ENCODE measurements at regions not wholly inside any gene's neighbourhood (a gene's known extent, or its start where the extent isn't known, plus 50 kb on each side); places are given as distances from the start of the nearest gene placed in this dataset.
A peak's percentile ranks its signal among the peaks of the same experiment; 100 is the strongest.

DNA sequence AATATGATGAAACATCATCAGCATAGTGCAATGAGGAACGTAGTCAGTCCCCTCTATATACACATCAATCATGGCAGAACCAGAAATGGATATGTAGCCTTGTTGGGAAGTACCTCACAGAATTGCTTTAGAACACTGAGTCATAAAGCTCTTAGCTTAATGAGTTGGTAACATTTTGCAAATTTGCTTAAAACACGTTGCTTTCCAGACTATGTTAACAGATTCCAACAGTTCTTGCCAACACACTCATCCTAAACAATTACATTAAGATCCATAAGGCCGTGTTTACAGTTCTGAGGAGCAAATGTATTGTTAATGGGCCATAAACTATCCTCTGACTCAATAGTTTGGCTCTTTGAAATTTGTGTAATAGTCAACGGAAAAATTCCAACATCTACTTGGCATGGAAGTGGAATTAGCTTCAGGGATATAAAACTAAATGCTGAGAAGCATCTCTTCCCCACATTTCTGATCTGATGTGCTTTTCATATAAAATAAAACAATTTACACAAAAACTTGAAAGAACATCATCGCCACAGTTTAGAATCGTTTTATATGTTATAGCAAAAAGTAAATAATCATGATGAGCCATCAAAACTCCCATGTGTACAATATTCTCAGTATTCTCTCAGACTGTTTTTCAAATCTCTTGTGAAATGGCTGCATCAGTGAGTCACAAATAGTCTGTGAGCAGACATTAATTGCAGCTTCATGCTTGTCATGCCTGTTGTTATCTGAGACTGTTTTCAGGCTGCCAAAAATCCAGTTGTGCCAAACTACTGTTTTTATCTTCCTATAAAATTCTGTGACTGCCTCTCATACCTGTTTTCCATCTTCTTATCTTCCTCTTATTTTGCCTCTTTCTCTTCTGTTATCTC, 291.9 kb downstream of the COX7C start:
- no peaks in the 10 kb centered on the region for H3K9me3 Mint-ChIP-seq (ENCODE audit: unreplicated experiment)
- H3K4me3 Mint-ChIP-seq (ENCODE audit: unreplicated experiment) = no peak overlapping the region
- no peak for DNase-seq (ENCODE audit: low spot score)
- TF ChIP-seq, protein P1, sequence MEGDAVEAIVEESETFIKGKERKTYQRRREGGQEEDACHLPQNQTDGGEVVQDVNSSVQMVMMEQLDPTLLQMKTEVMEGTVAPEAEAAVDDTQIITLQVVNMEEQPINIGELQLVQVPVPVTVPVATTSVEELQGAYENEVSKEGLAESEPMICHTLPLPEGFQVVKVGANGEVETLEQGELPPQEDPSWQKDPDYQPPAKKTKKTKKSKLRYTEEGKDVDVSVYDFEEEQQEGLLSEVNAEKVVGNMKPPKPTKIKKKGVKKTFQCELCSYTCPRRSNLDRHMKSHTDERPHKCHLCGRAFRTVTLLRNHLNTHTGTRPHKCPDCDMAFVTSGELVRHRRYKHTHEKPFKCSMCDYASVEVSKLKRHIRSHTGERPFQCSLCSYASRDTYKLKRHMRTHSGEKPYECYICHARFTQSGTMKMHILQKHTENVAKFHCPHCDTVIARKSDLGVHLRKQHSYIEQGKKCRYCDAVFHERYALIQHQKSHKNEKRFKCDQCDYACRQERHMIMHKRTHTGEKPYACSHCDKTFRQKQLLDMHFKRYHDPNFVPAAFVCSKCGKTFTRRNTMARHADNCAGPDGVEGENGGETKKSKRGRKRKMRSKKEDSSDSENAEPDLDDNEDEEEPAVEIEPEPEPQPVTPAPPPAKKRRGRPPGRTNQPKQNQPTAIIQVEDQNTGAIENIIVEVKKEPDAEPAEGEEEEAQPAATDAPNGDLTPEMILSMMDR (IDR thresholded peaks at IDR 0.05; ENCODE audit: unreplicated experiment) = no peak
- H3K27me3 Mint-ChIP-seq (ENCODE audit: unreplicated experiment) = peaks cover 2% of the 10 kb centered on the region
- H3K27ac Mint-ChIP-seq (ENCODE audit: unreplicated experiment) = no peak overlapping the region
- no peaks in the 10 kb centered on the region for H3K4me1 Mint-ChIP-seq (ENCODE audit: unreplicated experiment)
- H3K36me3 Mint-ChIP-seq (ENCODE audit: low read depth, unreplicated experiment) = no peaks in the 10 kb centered on the region

DNA sequence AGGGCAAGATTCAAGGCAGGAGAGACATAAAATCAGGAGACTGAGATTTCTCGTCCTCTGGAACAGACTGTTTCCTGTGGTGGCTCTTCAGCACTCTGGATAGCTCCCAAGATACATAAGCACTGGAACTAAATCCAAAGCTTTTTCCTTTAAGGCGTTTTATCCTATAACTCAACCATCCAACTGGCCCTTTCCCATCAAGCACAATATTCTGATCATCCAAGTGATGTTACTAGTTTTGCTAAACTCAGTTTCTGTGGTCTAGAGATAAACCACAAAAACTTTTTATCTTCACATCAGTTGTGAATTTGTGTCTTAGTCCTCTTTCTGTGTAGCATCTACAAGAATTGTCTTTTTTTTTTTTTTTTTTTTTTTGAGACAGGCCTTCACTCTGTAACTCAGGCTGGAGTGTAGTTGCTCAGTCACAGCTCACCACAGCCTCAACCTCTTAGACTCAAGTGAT, 299.4 kb downstream of the COX7C start:
- Mint-ChIP-seq H3K9me3 (ENCODE audit: unreplicated experiment) (no peaks in the 10 kb centered on the region), H3K36me3 (ENCODE audit: low read depth, unreplicated experiment) (no peaks in the 10 kb centered on the region), H3K27ac (ENCODE audit: unreplicated experiment) (no peak overlapping the region), H3K4me1 (ENCODE audit: unreplicated experiment) (no peaks in the 10 kb centered on the region), H3K27me3 (ENCODE audit: unreplicated experiment) (no peaks in the 10 kb centered on the region), H3K4me3 (ENCODE audit: unreplicated experiment) (no peak overlapping the region)
- DNase-seq (ENCODE audit: low spot score) = peak; percentile 33
- TF ChIP-seq, protein P1 (IDR thresholded peaks at IDR 0.05; ENCODE audit: unreplicated experiment) = no peak

DNA sequence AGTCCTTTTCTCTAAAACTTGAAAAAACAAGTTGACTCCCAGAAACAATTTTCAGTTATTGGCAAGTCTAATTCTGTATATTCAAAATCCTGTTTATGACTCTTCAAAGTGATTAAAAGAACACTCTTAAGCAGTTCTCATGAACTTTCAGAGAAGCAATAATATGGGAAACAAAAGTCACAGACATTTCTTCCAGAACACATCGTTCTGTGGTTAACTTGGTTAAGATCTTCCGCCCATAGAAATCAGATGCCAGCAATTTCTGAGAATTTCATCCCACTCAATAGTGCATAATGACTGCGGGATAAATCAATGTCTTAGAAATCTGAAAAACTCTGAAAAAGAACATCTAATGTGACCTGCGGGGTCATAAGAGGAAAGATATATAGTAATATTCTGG, 300.5 kb downstream of the COX7C start:
- H3K4me3 Mint-ChIP-seq (ENCODE audit: unreplicated experiment) = no peak overlapping the region
- H3K27ac Mint-ChIP-seq (ENCODE audit: unreplicated experiment) = no peak overlapping the region
- DNase-seq (ENCODE audit: low spot score) = no peak
- H3K36me3 Mint-ChIP-seq (ENCODE audit: low read depth, unreplicated experiment) = no peaks in the 10 kb centered on the region
- no peaks in the 10 kb centered on the region for H3K27me3 Mint-ChIP-seq (ENCODE audit: unreplicated experiment)
- TF ChIP-seq, protein P1 (IDR thresholded peaks at IDR 0.05; ENCODE audit: unreplicated experiment) = no peak
- no peaks in the 10 kb centered on the region for H3K4me1 Mint-ChIP-seq (ENCODE audit: unreplicated experiment)
- H3K9me3 Mint-ChIP-seq (ENCODE audit: unreplicated experiment) = no peaks in the 10 kb centered on the region

DNA sequence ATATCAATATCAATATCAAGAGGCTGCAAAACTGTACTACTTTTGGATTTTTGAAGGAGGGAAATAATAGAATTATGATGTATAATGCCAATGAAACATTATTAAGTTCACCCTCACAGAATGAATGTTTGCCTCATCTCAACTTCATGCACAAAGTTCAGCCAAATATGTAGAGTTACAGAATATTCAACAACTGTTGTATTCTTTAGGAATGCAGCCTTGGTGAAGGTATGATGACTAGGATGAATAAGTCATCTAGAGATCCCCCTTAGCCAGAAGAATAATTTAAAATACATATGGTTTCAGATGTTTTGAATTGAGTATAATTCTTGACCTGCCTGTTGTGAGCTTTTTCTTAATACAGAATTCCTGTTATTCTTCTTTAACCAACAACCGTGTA, 308.3 kb downstream of the COX7C start:
- TF ChIP-seq, protein P1 (IDR thresholded peaks at IDR 0.05; ENCODE audit: unreplicated experiment) = no peak
- no peak for DNase-seq (ENCODE audit: low spot score)

DNA sequence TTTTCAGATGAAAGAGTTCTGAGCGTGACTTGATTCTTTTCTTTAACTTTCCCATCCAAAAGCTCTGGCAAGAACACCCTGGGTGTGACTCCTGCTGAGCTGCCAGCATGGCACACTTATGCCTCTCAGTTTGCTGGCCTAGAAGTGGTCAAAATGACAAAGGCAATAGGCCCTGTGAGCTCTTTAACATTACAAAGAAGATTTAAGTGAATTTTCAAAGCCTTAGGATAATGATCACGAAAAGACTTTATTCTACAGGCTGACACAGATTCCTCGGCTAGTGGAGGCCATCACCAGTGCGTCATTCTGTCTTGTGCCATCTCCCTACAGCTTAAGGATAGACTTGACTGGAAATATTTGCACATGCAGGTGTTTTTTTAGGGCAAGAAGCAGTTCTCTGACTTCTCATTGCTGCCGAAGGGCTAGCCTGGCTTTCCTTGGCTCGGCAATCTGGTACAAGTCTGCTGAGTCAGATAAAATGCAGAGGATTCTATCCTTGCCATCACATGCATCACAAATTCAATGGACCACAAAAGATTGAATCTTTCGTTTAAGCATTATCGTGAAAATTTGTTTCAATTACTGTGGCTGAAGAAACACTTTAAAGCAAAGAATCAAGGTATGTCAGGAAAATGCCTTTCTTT, 311.5 kb downstream of the COX7C start:
- Mint-ChIP-seq H3K27ac (ENCODE audit: unreplicated experiment) (no peak overlapping the region), H3K4me3 (ENCODE audit: unreplicated experiment) (no peak overlapping the region), H3K4me1 (ENCODE audit: unreplicated experiment) (no peaks in the 10 kb centered on the region), H3K36me3 (ENCODE audit: low read depth, unreplicated experiment) (no peaks in the 10 kb centered on the region), H3K27me3 (ENCODE audit: unreplicated experiment) (no peaks in the 10 kb centered on the region), H3K9me3 (ENCODE audit: unreplicated experiment) (no peaks in the 10 kb centered on the region)
- TF ChIP-seq, protein P1 (IDR thresholded peaks at IDR 0.05; ENCODE audit: unreplicated experiment) = no peak
- no peak for DNase-seq (ENCODE audit: low spot score)

More for the DNA sequence above, 308.3 kb downstream of the COX7C start:
- H3K4me1 Mint-ChIP-seq (ENCODE audit: unreplicated experiment) = no peaks in the 10 kb centered on the region
- H3K9me3 Mint-ChIP-seq (ENCODE audit: unreplicated experiment) = no peaks in the 10 kb centered on the region
- no peak overlapping the region for H3K27ac Mint-ChIP-seq (ENCODE audit: unreplicated experiment)
- no peak overlapping the region for H3K4me3 Mint-ChIP-seq (ENCODE audit: unreplicated experiment)
- no peaks in the 10 kb centered on the region for H3K36me3 Mint-ChIP-seq (ENCODE audit: low read depth, unreplicated experiment)
- no peaks in the 10 kb centered on the region for H3K27me3 Mint-ChIP-seq (ENCODE audit: unreplicated experiment)

All from endothelial cell (in vitro differentiated cells).